ENCODE measurements at regions not wholly inside any gene's neighbourhood (a gene's known extent, or its start where the extent isn't known, plus 50 kb on each side); places are given as distances from the start of the nearest gene placed in this dataset.

DNA sequence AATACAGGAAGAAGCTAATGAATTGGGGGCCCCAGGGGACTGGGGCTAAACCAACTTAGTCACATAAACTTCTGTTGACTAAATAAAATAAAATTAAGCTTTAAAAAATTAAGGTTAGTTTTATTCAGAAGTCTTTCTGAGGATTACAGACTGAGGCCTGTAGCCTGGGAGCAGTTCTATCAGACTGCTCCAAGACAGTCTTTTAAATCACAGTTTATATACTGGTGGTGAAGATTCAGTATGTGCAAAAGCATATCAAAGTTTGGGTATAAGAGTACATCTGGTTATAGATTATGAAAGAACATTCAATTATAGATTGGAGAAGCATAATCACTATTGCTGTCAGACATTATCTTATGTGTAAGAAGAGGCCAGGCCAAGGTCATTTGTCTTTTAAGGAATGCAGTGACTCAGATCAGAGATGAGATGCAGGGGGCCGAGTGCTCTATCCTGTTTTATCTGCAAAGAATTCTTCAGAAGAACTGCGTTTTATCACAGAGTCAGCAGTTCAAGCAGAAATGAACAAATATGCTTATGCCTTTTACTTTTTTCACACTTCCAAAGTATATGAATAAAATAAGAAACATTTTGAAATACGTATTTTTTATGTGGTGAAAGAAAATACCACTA lies 109.4 kb downstream of the PDHA2 start:
- WGBS, result 31% methylated on average over 3 of the region's 3 CpGs
- TF ChIP-seq, protein P1, sequence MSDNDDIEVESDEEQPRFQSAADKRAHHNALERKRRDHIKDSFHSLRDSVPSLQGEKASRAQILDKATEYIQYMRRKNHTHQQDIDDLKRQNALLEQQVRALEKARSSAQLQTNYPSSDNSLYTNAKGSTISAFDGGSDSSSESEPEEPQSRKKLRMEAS (IDR thresholded peaks at IDR 0.05), result no peak
- TF ChIP-seq TAF1 (conservative IDR thresholded peaks at IDR 0.05) (no peak), GABPA (IDR thresholded peaks at IDR 0.05 in 1 of 2, conservative IDR thresholded peaks at IDR 0.05 in 1 of 2) (no peak), RAD21 (IDR thresholded peaks at IDR 0.05) (no peak), FOXA1 (IDR thresholded peaks at IDR 0.05) (no peak), EGR1 (IDR thresholded peaks at IDR 0.05; ENCODE audit: low read depth in 2 of 2) (no peak), HNF4G (IDR thresholded peaks at IDR 0.05) (no peak), YY1 (IDR thresholded peaks at IDR 0.05) (no peak), SP1 (IDR thresholded peaks at IDR 0.05) (no peak), RXRA (IDR thresholded peaks at IDR 0.05) (no peak), JUND (IDR thresholded peaks at IDR 0.05) (no peak), FOXA2 (IDR thresholded peaks at IDR 0.05) (no peak)
- TF ChIP-seq, protein P2, sequence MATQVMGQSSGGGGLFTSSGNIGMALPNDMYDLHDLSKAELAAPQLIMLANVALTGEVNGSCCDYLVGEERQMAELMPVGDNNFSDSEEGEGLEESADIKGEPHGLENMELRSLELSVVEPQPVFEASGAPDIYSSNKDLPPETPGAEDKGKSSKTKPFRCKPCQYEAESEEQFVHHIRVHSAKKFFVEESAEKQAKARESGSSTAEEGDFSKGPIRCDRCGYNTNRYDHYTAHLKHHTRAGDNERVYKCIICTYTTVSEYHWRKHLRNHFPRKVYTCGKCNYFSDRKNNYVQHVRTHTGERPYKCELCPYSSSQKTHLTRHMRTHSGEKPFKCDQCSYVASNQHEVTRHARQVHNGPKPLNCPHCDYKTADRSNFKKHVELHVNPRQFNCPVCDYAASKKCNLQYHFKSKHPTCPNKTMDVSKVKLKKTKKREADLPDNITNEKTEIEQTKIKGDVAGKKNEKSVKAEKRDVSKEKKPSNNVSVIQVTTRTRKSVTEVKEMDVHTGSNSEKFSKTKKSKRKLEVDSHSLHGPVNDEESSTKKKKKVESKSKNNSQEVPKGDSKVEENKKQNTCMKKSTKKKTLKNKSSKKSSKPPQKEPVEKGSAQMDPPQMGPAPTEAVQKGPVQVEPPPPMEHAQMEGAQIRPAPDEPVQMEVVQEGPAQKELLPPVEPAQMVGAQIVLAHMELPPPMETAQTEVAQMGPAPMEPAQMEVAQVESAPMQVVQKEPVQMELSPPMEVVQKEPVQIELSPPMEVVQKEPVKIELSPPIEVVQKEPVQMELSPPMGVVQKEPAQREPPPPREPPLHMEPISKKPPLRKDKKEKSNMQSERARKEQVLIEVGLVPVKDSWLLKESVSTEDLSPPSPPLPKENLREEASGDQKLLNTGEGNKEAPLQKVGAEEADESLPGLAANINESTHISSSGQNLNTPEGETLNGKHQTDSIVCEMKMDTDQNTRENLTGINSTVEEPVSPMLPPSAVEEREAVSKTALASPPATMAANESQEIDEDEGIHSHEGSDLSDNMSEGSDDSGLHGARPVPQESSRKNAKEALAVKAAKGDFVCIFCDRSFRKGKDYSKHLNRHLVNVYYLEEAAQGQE (IDR thresholded peaks at IDR 0.05), result no peak
- TF ChIP-seq, protein P3, sequence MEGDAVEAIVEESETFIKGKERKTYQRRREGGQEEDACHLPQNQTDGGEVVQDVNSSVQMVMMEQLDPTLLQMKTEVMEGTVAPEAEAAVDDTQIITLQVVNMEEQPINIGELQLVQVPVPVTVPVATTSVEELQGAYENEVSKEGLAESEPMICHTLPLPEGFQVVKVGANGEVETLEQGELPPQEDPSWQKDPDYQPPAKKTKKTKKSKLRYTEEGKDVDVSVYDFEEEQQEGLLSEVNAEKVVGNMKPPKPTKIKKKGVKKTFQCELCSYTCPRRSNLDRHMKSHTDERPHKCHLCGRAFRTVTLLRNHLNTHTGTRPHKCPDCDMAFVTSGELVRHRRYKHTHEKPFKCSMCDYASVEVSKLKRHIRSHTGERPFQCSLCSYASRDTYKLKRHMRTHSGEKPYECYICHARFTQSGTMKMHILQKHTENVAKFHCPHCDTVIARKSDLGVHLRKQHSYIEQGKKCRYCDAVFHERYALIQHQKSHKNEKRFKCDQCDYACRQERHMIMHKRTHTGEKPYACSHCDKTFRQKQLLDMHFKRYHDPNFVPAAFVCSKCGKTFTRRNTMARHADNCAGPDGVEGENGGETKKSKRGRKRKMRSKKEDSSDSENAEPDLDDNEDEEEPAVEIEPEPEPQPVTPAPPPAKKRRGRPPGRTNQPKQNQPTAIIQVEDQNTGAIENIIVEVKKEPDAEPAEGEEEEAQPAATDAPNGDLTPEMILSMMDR (IDR thresholded peaks at IDR 0.05; ENCODE audit: low read depth, low read length, missing input control), result no peak
- TF ChIP-seq, protein P4, sequence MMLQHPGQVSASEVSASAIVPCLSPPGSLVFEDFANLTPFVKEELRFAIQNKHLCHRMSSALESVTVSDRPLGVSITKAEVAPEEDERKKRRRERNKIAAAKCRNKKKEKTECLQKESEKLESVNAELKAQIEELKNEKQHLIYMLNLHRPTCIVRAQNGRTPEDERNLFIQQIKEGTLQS (IDR thresholded peaks at IDR 0.05), result no peak
- TF ChIP-seq, protein P5, sequence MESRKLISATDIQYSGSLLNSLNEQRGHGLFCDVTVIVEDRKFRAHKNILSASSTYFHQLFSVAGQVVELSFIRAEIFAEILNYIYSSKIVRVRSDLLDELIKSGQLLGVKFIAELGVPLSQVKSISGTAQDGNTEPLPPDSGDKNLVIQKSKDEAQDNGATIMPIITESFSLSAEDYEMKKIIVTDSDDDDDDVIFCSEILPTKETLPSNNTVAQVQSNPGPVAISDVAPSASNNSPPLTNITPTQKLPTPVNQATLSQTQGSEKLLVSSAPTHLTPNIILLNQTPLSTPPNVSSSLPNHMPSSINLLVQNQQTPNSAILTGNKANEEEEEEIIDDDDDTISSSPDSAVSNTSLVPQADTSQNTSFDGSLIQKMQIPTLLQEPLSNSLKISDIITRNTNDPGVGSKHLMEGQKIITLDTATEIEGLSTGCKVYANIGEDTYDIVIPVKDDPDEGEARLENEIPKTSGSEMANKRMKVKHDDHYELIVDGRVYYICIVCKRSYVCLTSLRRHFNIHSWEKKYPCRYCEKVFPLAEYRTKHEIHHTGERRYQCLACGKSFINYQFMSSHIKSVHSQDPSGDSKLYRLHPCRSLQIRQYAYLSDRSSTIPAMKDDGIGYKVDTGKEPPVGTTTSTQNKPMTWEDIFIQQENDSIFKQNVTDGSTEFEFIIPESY (IDR thresholded peaks at IDR 0.05), result no peak

More for the DNA sequence above, 109.4 kb downstream of the PDHA2 start:
- Histone ChIP-seq H3K4me1 (ENCODE audit: control insufficient read depth in 4 of 4, insufficient read depth in 4 of 4, low read length in 3 of 4) (no peaks in the 10 kb centered on the region), H3K9me3 (ENCODE audit: control insufficient read depth in 4 of 4, low read length in 3 of 4) (peaks cover 0 to 2% (median 0%) of the 10 kb centered on the region in 4 donors), H3K4me3 (ENCODE audit: low read depth in 1 of 3, low read length in 3 of 3) (no peak overlapping the region), H3K36me3 (ENCODE audit: control insufficient read depth in 4 of 4, insufficient read depth in 3 of 4, low read depth in 1 of 4, low read length in 3 of 4) (no peaks in the 10 kb centered on the region), H3K9ac (ENCODE audit: low read depth in 1 of 2, low read length in 2 of 2) (no peak overlapping the region), H3K27me3 (ENCODE audit: control insufficient read depth in 4 of 4, insufficient read depth in 4 of 4, low read length in 3 of 4) (no peaks in the 10 kb centered on the region), H3K27ac (ENCODE audit: low read depth in 1 of 2, low read length in 2 of 2) (no peak overlapping the region)
- DNase-seq (ENCODE audit: low spot score), result no peak

All from liver (tissue), 8 donors.